GM11168 (cell line): ENCODE measurements at regions not wholly inside any gene's neighbourhood (a gene's known extent, or its start where the extent isn't known, plus 50 kb on each side); places are given as distances from the start of the nearest gene placed in this dataset.
"Not testable (repeated sequence)": the region's sequence is repeated elsewhere in the genome, so short reads cannot be mapped to it uniquely, and the experiment has no call there.

ENCODE experiments used
- in situ Hi-C: fragments of 300-500 bp; cut with MboI; formaldehyde crosslinking; loops from one replicate; pipeline ENCODE4 v1.12.0; 2022; ENCODE audit warnings: low sequenced_read_pairs; ENCODE audit not compliant: unreplicated experiment

DNA sequence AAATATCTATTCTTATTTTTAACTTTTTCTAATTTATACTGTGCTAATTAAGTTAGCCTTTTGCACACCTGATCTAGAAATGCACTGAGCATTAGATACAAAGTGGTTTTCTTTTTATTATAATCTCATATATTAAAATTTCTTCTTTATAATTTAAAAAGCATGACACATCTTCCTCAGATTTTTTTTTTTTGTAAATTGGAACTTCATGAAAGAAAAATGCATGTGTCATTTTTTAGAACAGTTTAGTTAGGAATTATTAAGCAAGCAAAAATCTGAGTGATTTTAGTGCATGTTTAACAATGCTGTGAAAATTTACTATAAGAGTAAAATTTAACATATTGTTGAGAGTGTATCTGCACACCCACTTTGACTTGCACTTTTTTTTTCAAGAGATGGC lies 367.9 kb downstream of the TFEC start:
- in situ Hi-C loops: no loop called here

DNA sequence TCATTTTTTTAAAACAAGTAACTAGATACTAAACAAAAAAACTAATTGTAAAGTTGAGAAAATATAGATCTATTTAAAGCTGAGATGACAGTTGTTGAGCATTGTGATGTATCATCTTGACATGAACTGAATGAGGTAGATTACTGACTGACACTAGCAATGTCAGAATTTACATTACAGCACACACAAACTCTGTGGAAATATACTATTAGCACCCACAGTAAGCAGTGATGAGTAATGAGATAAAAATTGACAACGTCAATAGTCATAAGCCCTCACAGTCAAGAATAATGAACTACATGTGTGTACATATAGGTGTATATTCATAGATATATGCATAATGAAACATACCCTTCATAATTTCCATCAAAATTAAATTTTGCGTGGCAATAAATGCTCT lies 368.4 kb downstream of the TFEC start:
- in situ Hi-C loops: no loop called here

DNA sequence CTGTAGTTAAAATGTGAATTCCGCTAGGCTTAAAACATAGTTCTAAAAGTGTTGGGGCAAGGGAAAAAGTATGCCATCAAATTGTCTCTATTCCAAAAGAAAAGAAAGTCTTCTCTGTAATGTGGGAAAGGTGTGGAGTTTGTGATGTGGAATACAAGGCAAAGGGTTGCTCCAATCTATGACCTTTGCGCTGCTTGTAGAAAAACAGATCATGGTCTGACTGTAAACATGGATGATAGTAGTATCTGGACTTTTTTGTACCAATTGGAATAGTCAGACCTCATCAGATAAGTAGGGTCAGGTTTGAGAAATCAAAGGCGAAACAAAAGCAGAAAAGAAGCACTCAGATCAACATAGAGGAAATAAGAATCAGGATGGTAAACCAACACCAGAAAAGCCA lies 372.3 kb downstream of the TFEC start:
- in situ Hi-C loops: no loop called here

DNA sequence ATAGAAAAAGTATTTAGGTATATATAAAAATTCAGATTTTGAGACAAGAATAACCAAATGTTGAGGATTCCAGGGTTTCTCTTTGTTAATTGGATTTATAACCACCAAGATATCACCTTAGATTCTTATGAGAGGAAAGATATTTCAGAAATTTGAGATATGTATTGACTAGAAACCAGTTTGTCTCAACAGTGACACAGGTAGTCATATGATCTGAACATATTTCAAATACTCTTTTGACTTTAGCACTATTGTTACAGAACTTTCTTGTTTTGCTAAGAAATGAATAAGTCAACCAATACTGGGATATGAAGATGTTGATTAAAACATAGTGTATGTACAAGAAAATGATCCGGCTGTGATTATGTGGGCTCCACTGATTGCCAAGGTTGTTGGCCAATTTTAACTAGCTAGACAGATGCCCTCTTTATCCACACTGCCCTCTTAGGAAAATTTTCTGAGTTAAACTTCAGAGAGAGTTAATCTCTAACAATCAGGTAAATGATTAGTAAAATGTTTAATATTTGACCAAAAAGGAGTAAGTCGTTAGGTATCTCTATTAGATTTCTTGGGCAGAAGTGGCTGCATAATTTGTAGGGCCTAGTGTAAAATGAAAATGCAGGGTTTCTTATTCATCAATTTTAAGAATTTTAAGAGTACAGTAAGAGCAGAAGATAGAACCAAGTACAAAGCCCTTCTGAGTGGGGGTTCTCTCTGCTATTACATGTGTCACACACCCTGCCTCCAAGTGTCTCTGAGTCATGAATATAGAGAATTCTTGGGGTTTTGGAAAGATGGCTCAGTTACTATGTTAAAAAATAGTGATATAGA lies 376.0 kb downstream of the TFEC start:
- in situ Hi-C loops: no loop called here

DNA sequence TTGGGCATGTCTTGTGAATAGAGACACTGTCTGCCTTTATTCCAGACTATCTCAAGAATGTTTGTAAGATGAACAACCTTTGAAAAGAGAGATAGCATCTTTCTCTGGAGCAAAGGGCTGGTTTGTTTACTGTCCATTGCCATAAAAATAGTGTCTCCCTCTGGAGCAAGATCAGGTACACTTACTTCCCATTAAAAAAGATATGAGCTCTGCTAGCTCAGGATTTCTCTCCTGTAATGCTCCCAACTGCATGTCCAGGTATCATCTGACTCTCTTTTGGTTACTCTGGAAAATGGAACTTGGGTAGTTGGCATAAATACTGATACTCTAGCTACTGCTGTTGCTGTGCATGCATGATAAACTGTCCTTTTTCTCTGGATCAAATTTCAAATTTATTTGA lies 381.1 kb downstream of the TFEC start:
- in situ Hi-C loops: no loop called here

DNA sequence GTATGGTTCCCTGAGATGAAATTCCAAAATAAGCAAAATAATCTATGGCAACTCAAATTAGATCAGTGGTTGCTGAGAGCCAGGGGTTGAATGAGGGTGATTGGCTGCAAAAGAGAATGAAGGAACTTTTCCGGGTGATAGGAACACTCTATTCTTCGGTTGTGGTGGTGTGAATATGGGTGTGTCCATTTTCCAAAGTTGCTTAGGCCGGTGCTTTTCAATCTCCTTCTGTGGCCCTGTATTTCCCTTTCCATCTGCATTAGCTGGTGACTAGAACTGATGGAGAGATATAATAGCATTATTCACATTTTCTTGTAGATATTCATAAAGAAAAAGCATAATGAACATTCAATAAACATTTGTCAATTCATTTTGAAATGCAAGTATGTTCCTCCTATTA lies 382.9 kb downstream of the TFEC start:
- in situ Hi-C loops: no loop called here

DNA sequence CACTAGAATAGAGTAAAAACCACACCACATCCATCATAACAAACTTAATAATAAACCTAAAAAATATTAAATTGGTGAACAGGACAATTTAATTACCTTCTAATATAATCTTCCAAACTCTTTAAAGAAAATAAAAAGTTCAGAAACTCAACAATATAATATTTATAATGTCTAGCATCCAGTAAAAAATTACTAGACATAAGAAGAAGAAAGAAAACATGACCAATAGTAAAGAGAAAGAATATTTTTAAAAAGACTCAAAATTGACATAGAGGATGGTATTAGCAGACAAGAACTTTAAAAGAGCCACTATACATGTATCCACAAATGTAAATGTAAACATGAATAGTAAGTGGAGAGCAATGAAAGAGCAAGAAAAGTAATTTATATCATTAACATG lies 388.4 kb downstream of the TFEC start:
- in situ Hi-C loops: no loop called here

DNA sequence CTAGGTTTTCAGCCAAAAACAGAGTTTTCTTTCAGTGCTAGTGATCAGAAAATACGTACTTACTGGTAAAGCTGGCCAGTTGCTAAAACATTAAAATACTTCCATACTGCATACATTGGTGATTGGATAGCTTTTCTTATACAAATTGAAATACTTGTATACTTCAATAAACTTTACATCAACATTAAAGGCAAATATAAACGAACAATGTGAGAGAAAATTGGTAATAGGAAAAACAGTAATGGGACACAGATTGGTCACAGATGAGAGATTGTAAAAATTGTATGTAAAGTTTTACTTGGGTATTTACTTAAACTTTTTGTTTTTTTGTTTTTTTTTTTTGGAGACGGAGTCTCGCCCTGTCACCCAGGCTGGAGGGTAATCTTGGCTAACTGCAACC lies 391.7 kb downstream of the TFEC start:
- in situ Hi-C loops: no loop called here

DNA sequence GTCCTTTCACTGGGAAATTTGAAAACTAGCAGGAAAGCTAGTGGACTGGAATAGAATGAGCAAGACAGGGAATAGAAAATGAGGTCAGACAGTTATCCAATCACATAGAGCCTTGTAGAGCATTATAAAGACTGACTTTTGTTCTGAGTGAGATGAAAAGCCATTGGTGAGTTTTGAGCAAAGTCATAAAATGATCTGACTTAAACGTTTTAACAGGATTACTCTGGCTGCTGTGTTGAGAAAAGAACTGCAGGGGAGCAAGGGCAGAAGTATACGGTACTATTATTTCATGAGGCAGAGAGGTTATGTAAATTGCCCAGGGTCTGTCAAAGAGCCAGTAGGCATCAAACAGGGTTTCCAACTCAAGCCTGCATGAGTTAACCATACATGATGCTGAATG lies 393.4 kb downstream of the TFEC start:
- in situ Hi-C loops: no loop called here

DNA sequence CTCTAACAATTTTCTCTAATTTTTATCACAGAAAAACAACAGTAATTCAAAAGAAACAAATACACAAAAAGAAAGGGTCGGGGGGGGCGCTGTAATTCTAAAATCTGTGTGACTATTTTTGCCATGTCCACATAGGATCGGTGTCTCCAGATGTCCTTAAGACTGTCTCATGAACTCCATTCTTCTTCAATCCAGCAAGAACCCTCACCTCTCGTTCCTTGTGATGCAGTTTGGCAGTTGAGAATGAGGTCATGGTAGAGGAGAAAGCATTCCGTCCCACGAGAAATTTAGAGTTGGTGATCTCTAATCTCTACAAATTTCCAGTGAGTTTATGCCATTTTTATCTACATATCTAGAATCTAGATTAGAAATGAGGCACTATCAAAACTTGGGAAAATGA lies 394.7 kb downstream of the TFEC start:
- in situ Hi-C loops: no loop called here

DNA sequence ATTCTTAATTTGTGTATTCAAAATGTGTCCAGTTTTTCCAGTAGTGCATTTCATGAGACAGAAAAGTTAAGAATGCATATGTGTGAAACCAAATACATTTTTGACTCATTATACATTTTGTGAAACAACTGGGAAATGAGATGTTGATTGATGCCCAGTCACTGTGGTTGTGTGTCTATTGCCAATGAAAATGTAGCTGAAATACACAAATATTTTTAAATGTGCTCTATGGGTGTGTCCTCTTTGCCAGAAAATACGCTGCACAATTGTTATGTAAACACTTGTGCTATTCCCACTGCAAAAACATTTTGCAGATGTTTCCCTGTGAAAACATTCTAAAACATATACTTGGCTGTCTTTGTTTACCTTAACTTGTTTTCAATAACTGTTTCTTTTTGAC lies 395.2 kb downstream of the TFEC start:
- in situ Hi-C loops: no loop called here

DNA sequence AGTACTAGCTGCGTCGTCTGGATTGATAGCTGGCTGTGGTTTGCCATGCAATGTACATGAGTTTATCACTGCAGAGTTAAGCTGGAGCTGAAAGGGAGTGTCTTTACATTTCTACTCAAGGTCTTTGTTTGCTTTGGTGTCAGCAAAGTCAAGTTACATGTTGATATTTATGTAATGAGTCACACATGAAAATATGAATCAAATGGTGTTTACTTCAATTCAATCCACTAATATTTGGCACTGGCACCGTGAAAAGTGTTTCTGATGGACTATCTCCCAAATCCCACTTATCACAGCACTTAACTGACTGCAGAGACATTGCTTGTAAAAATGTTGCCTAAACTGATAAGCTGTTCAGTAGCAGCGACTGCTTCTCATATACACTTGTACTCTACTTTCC lies 395.9 kb downstream of the TFEC start:
- in situ Hi-C loops: no loop called here

DNA sequence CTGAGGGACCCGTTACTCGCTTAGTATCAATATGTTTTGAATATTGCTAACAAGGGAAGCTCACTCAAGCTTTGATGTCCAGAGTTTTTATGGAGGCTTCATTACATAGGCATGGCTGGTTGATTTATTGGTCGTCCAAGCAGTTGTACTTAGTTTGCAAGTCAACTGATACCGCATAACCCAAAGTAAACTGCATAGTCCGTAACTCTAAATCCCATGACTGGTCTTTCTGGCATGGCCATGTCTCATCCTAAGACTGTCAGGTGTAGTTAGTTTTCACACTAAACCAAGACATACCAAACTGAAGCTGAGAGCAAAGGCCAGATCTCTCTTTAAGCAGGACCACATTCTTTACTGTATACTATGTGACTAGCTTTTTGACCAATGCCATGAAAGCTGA lies 397.9 kb downstream of the TFEC start:
- in situ Hi-C loops: no loop called here

DNA sequence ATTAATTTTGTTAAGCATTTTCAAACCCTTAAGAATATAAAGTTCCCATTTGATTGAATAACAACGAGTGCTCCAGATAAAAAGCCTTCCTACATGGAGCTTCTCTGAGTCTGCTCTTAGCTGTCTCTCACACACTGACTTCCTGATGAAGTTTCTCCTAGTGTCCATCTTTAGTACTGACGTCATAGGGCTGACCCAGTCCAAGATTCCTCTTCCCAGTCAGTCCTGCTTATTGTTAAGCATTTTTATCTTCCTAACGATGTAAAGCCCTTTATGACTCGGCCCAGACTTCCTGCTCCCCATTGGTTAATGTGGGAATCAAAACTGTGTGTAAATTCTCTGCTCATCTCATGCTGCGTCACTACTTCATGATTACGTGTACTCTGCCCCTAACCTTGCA lies 398.8 kb downstream of the TFEC start:
- in situ Hi-C loops: no loop called here

DNA sequence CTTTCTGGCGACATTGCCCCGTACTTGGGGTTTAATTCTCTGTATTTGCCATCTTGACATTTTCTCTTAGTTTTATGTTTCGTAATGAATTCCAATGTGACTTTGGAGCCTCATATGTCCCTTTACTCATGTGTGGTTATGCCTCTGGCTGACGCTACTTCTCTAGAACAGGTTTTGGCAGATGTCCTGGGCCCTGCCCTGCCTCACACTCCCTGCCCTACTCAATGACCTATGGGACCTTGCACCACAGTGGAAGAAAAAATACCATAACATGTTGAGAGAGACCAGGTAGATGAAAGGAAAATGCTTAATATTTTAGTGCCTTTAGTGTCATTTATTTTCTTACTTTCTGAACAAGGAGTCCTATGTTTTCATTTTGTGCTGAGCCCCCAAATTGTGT lies 400.5 kb downstream of the TFEC start:
- in situ Hi-C loops: no loop called here

DNA sequence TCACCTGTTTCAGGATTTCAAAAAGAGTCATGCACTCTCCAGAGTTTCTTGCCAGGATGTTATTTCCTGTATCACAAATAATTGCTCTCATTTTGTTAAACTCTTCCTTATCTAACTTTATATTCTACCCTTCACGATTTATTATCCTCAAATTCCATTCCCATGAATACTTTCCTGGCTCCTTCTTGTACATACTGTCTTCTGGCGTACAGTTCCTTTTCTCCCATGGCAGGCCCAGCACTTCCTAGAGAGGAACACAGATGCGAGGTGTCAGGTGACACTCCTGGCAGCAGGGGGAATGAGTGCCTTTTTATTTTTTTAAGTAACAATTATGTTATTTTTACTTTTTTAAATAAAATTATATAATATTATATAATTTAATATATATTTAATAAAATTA lies 411.9 kb downstream of the TFEC start:
- in situ Hi-C loops: no loop called here

DNA sequence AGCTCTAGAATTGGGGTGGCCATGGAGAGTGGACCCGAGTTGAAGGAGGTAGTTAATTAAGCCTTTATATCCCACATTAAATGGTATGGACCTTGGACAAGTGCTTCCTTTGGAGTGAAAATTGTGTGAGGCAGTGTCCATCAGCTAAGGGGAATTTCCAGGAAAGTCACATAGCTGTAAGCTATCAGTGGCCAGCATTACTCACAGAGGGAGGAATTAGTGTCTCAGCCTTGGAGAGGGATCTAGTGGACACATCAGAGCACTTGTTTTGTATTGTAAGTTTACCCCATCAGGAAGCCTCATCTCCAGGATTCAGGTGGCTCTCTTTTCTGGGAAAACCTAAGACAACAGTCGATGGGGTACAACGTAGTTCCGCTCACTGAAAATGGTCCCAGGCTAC lies 416.7 kb downstream of the TFEC start:
- in situ Hi-C loops: no loop called here

DNA sequence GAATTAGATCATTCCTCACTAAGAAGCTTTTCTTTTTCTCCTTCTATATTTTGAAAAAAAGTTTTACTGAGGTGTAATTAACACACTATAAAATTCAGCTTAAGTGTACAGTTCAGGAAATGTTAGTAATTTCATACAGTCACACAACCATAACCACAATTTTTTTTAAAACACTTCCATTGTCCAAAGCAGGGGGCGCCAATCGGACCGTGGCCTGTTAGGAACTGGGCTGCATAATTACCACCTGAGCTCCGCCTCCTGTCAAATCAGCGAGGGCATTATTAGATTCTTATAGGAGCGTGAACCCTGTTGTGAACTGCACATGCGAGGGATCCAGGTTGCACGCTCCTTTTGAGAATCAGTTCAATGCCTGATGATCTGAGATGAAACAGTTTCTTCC lies 427.1 kb downstream of the TFEC start:
- in situ Hi-C loops: no loop called here

DNA sequence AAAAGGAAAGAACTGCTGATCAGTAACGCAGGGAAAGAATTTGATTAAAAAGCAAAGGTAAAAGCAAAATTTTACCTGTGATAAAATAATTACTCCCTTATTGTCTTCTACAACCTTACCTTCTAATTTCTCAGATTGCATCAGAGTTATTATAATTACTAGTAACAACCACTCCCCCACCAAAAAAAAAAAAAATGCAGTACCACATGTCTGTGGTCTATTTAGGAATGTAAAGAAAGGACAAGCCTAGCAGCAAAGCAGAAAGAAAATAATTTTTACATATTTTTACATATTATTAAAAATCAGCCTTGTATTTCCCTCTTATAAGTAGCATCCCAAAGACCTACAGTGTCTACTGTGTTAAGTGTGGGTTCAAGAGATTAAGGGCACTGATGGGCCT lies 430.4 kb downstream of the TFEC start:
- in situ Hi-C loops: no loop called here

DNA sequence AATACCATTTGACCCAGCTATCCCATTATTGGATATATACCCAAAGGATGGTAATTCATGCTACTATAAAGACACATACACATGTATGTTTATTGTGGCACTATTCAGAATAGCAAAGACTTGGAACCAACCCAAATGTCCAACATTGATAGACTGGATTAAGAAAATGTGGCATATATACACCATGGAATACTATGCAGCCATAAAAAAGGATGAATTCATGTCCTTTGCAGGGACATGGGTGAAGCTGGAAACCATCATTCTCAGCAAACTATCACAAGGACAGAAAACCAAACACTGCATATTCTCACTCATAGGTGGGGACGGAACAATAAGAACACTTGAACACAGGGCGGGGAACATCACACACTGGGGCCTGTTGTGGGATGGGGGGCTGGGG lies 431.4 kb downstream of the TFEC start:
- in situ Hi-C loops: not testable (repeated sequence)

DNA sequence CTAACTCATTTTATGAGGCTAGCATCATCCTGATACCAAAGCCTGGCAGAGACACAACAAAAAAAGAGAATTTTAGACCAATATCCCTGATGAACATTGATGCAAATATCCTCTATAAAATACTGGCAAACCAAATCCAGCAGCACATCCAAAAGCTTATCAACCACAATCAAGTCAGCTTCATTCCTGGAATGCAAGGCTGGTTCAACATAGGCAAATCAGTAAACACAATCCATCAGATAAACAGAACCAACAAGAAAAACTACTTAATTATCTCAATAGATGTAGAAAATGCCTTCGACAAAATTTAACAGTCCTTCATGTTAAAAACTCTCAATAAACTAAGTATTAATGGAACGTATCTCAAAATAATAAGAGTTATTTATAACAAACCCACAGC lies 433.3 kb downstream of the TFEC start:
- in situ Hi-C loops: not testable (repeated sequence)

DNA sequence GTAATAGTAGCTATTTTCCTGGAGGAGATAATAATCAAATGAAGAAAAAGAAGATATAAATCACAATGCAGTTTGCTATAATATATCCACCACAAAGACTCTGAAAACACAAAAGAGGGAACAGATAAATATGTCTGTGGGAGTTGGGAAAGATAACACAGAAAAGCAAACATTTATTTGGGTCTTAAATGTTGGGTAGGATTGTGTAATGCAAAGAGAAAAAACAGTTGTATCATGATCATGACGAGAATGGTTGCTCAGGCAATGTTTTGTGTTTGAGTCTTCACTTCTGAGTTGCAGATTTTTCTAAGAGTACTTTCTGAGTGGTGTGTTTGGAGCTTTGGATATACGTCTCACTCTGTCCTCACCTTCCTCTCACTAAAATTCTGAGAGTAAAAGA lies 437.5 kb downstream of the TFEC start:
- in situ Hi-C loops: no loop called here
